ENCODE measurements at regions not wholly inside any gene's neighbourhood (a gene's known extent, or its start where the extent isn't known, plus 50 kb on each side); places are given as distances from the start of the nearest gene placed in this dataset.

- no peak for DNase-seq
Measured at GRCh38 chr1:187336441-187337168, 507.9 kb downstream of the PLA2G4A start.

GRCh38 chr1:187338762-187339412 is 510.1 kb downstream of the PLA2G4A start:
- no peak for DNase-seq

GRCh38 chr1:187342495-187342894 is 513.7 kb downstream of the PLA2G4A start:
- DNase-seq: no peak

- no peak for DNase-seq
Measured at GRCh38 chr1:187374082-187374481, 545.3 kb downstream of the PLA2G4A start.

GRCh38 chr1:187374742-187375141 is 546.0 kb downstream of the PLA2G4A start:
- DNase-seq: no peak

- no peak for DNase-seq
Measured at GRCh38 chr1:187383366-187383765, 554.6 kb downstream of the PLA2G4A start.

- no peak for DNase-seq
Measured at GRCh38 chr1:187384504-187384903, 555.8 kb downstream of the PLA2G4A start.

- DNase-seq: no peak
Measured at GRCh38 chr1:187390215-187390818, 561.6 kb downstream of the PLA2G4A start.

- DNase-seq: no peak
Measured at GRCh38 chr1:187396226-187396625, 567.5 kb downstream of the PLA2G4A start.

- no peak for DNase-seq
Measured at GRCh38 chr1:187396929-187397796, 568.4 kb downstream of the PLA2G4A start.

GRCh38 chr1:187408212-187409004 is 579.7 kb downstream of the PLA2G4A start:
- no peak for DNase-seq

- no peak for DNase-seq
Measured at GRCh38 chr1:187409341-187409740, 580.6 kb downstream of the PLA2G4A start.

- DNase-seq: no peak
Measured at GRCh38 chr1:187411118-187411517, 582.4 kb downstream of the PLA2G4A start.

- no peak for DNase-seq
Measured at GRCh38 chr1:187413405-187414169, 584.8 kb downstream of the PLA2G4A start.

- DNase-seq: no peak
Measured at GRCh38 chr1:187415065-187415464, 586.3 kb downstream of the PLA2G4A start.

GRCh38 chr1:187417520-187417919 is 588.8 kb downstream of the PLA2G4A start:
- DNase-seq: no peak

- no peak for DNase-seq
Measured at GRCh38 chr1:187433598-187433997, 604.8 kb downstream of the PLA2G4A start.

GRCh38 chr1:187442603-187443002 is 613.9 kb downstream of the PLA2G4A start:
- DNase-seq: no peak

- DNase-seq: no peak
Measured at GRCh38 chr1:187443939-187444338, 615.2 kb downstream of the PLA2G4A start.

- no peak for DNase-seq
Measured at GRCh38 chr1:187445066-187445465, 616.3 kb downstream of the PLA2G4A start.

GRCh38 chr1:187451238-187451637 is 622.5 kb downstream of the PLA2G4A start:
- DNase-seq: no peak

GRCh38 chr1:187454010-187454409 is 625.3 kb downstream of the PLA2G4A start:
- DNase-seq: no peak
